Lower lobe of right lung (tissue), 2 donors: ENCODE measurements at regions not wholly inside any gene's neighbourhood (a gene's known extent, or its start where the extent isn't known, plus 50 kb on each side); places are given as distances from the start of the nearest gene placed in this dataset.

Source experiments
- ATAC-seq, 2 donors: fragments of 200-7000 bp; cut with Tn5 transposase; one replicate each; pipeline ENCODE4 v1.9.1; 2020 to 2022; ENCODE audit warnings: mild to moderate bottlenecking in 2 of 2, moderate library complexity in 2 of 2
- DNase-seq: peaks from one replicate; pipeline ENCODE4 v3.0.0-alpha.2; 2020
- H3K27ac ChIP-seq: fragments of 200-600 bp; one replicate; pipeline ENCODE4 v1.8.0; 2022
- H3K27me3 ChIP-seq: fragments of 200-600 bp; one replicate; pipeline ENCODE4 v1.8.0; 2022; ENCODE audit warnings: low read depth
- H3K36me3 ChIP-seq: fragments of 200-600 bp; one replicate; pipeline ENCODE4 v1.8.0; 2022; ENCODE audit warnings: mild to moderate bottlenecking
- H3K4me1 ChIP-seq: fragments of 200-600 bp; one replicate; pipeline ENCODE4 v1.8.0; 2022
- H3K4me3 ChIP-seq: fragments of 200-600 bp; one replicate; pipeline ENCODE4 v1.8.0; 2022; ENCODE audit warnings: mild to moderate bottlenecking
- H3K9me3 ChIP-seq: fragments of 200-600 bp; one replicate; pipeline ENCODE4 v1.8.0; 2022
- intact Hi-C: fragments of 100-400 bp; cut with DNase I; formaldehyde crosslinking; loops from one replicate; pipeline ENCODE4 v1.11.0; 2022
- TF ChIP-seq, protein P1 (sequence below): fragments of 200-600 bp; IDR thresholded peaks from one replicate; pipeline ENCODE4 v1.8.0; 2022; ENCODE audit warnings: antibody characterized with exemption, mild to moderate bottlenecking
- donor health status: DM: no; HTN: yes; CAD: no; lungs with severe emphysema.

DNA sequence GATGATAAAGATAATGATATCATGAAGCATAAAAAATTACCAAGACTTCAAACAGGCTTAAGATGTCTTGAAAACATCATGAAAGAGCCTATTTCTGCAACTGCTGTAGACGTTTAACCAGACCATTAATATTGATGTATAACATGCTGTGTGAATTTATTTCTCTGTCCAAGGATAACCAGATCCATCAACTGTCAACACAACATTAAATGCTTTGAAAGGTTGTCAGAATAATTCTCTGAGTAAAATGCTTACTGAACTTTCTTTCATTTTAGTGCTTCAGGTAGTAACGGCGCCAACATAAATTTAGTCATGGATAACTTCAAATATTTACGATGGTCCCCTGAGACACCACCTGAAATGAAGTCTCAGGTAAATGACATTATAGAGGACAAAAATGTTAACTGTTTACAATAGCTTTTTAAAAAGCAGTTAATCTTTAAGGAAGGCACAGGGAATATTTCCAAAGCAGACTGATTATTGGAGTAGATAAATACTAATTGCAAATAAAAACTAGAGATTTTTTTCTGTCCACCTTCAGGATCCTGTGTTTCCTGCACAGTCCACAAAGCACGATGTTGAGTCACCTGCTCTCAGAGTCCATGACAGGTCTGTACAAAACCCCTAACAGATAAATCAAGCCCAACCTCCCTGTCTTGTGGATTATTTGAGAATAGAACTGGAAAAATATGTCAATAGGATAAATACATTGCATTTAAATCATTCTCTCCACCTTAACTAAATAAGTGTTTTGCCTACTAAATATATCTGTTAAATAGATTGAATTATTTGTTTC lies 1213.2 kb downstream of the XPNPEP1 start:
- Histone ChIP-seq H3K27ac (no peak overlapping the region), H3K4me3 (no peak overlapping the region), H3K36me3 (no peaks in the 10 kb centered on the region), H3K27me3 (no peaks in the 10 kb centered on the region), H3K9me3 (peaks cover 10% of the 10 kb centered on the region), H3K4me1 (no peaks in the 10 kb centered on the region)
- DNase-seq (no peak), ATAC-seq (no peak)
- TF ChIP-seq, protein P1, sequence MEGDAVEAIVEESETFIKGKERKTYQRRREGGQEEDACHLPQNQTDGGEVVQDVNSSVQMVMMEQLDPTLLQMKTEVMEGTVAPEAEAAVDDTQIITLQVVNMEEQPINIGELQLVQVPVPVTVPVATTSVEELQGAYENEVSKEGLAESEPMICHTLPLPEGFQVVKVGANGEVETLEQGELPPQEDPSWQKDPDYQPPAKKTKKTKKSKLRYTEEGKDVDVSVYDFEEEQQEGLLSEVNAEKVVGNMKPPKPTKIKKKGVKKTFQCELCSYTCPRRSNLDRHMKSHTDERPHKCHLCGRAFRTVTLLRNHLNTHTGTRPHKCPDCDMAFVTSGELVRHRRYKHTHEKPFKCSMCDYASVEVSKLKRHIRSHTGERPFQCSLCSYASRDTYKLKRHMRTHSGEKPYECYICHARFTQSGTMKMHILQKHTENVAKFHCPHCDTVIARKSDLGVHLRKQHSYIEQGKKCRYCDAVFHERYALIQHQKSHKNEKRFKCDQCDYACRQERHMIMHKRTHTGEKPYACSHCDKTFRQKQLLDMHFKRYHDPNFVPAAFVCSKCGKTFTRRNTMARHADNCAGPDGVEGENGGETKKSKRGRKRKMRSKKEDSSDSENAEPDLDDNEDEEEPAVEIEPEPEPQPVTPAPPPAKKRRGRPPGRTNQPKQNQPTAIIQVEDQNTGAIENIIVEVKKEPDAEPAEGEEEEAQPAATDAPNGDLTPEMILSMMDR = no peak
- intact Hi-C loops = no loop called here

DNA sequence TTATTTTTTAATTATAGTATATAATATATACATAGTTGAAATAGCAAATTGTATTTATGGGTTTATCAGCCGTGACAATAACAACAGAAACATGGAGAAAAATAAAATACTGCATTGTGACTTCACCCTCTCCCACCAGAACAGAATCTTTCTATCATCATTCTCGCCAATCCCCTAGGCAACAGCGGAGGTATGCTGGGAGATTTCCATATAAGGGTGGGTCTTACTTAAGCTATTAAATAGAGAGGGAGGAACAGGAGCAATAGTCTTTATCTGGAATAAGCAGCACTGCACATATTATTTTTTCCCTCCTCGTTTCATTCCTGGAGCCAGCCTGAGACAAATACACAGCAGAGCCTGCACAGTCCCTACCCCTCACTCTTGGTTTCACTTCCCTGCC lies 1214.9 kb downstream of the XPNPEP1 start:
- ATAC-seq (no peak), DNase-seq (no peak)
- TF ChIP-seq, protein P1 = no peak
- no peak overlapping the region for H3K27ac ChIP-seq
- H3K27me3 ChIP-seq = no peaks in the 10 kb centered on the region
- peaks cover 6% of the 10 kb centered on the region for H3K9me3 ChIP-seq
- intact Hi-C loops = no loop called here
- H3K4me3 ChIP-seq = no peak overlapping the region
- no peaks in the 10 kb centered on the region for H3K4me1 ChIP-seq
- no peaks in the 10 kb centered on the region for H3K36me3 ChIP-seq

DNA sequence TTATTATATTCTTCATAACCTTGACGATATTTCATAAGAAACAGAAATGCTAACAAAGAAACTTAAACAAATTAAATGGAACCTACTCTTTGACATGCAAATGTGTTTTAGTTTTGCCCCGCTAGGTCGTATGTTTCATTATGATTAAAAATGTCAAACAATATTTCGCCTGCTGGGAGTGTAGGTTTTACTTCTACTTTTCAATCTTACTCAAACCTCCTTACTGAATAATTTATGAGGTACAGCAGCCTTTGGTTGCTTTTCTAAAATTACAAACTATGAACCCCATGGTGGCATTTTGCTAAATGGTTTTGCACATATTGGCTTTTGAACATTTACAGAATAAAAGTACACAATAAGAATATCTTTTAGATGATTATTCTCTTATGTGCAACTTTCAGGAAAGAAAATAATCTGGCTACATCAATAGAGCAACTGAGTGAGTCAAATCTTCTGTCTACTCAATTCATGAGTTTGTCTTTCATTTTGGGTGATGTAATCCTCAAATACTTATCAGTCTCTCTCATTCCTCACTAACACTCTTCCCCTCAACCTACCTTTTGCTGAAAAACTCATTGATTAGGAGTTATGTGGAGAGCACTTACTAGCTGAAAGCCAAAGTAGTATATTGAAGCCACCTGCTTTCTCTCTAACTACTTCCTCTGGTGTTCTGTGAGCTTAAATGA lies 1226.4 kb downstream of the XPNPEP1 start:
- ATAC-seq (no peak), DNase-seq (no peak)
- TF ChIP-seq, protein P1 = no peak
- Histone ChIP-seq H3K9me3 (no peaks in the 10 kb centered on the region), H3K36me3 (no peaks in the 10 kb centered on the region), H3K27me3 (no peaks in the 10 kb centered on the region), H3K4me3 (no peak overlapping the region), H3K27ac (no peak overlapping the region), H3K4me1 (no peaks in the 10 kb centered on the region)
- intact Hi-C loops = no loop called here

DNA sequence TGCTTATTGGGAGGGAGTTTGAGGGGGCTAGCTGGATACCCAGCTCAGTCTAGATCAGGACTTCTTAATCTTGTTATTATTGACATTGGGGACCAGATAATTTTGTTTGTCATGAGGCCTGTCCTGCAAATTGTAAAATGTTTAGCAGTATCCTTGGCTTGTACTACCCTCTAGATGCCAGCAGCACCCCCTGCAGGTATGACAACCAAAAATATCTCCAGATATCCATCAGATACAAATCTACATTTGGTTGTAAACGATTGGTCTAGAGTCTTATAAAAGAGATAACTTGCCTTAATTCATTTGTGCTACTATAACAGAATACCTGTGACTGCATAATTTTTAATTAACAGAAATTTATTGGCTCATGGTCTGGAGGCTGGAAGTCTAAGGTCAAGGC lies 1232.2 kb downstream of the XPNPEP1 start:
- Histone ChIP-seq H3K27ac (no peak overlapping the region), H3K27me3 (no peaks in the 10 kb centered on the region), H3K4me3 (no peak overlapping the region), H3K4me1 (no peaks in the 10 kb centered on the region), H3K36me3 (no peaks in the 10 kb centered on the region), H3K9me3 (no peaks in the 10 kb centered on the region)
- ATAC-seq (no peak), DNase-seq (no peak)
- TF ChIP-seq, protein P1 = no peak
- intact Hi-C loops = no loop called here

DNA sequence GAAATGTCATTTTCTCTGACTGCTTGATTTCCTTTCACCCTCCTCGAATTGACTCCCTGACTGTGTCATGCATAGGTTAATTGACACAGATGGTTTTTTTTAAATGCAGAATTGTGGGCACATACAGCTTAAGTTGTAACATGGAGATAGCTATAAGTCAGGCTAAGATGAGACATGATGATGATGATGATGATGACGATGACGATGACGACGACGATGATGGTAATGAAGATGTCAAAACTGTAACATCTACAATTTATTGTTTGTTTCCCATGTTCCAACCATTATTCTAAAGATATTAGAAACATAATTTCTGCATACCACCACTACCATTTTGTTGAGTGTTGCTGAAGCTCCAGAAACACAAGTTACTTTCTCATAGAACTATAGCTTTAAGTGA lies 1232.8 kb downstream of the XPNPEP1 start:
- no peaks in the 10 kb centered on the region for H3K4me1 ChIP-seq
- H3K9me3 ChIP-seq = no peaks in the 10 kb centered on the region
- H3K4me3 ChIP-seq = no peak overlapping the region
- no peaks in the 10 kb centered on the region for H3K36me3 ChIP-seq
- H3K27me3 ChIP-seq = no peaks in the 10 kb centered on the region
- DNase-seq = no peak
- no peak overlapping the region for H3K27ac ChIP-seq
- ATAC-seq = no peak
- TF ChIP-seq, protein P1 = no peak
- intact Hi-C loops = no loop called here
